Activated CD4-positive, alpha-beta T cell treated with anti-CD3 and anti-CD28 coated beads, Interleukin-2, amount 10 ng/mL, durations not matched to agents 24 days and 14 days (primary cell): ENCODE measurements at regions not wholly inside any gene's neighbourhood (a gene's known extent, or its start where the extent isn't known, plus 50 kb on each side); places are given as distances from the start of the nearest gene placed in this dataset.
"Not testable (repeated sequence)": the region's sequence is repeated elsewhere in the genome, so short reads cannot be mapped to it uniquely, and the experiment has no call there.

Experiments
- DNase-seq: peaks from one replicate; pipeline ENCODE4 v3.0.0; 2022
- H3K27ac Mint-ChIP-seq: one replicate; pipeline ENCODE4 v1.8.0; 2022; ENCODE audit warnings: mild to moderate bottlenecking, mixed read lengths
- H3K27me3 Mint-ChIP-seq: one replicate; pipeline ENCODE4 v1.8.0; 2022; ENCODE audit warnings: mixed read lengths
- H3K36me3 Mint-ChIP-seq: one replicate; pipeline ENCODE4 v1.8.0; 2022; ENCODE audit warnings: low read depth, mild to moderate bottlenecking, mixed read lengths
- H3K4me1 Mint-ChIP-seq: one replicate; pipeline ENCODE4 v1.8.0; 2021; ENCODE audit warnings: mixed read lengths
- H3K4me3 Mint-ChIP-seq: one replicate; pipeline ENCODE4 v1.8.0; 2022; ENCODE audit warnings: mild to moderate bottlenecking, moderate library complexity, mixed read lengths
- H3K9me3 Mint-ChIP-seq: one replicate; pipeline ENCODE4 v1.8.0; 2021; ENCODE audit warnings: mixed read lengths
- intact Hi-C: fragments of 100-400 bp; cut with micrococcal nuclease; formaldehyde crosslinking; loops from one replicate; pipeline ENCODE4 v1.15.1; 2023

DNA sequence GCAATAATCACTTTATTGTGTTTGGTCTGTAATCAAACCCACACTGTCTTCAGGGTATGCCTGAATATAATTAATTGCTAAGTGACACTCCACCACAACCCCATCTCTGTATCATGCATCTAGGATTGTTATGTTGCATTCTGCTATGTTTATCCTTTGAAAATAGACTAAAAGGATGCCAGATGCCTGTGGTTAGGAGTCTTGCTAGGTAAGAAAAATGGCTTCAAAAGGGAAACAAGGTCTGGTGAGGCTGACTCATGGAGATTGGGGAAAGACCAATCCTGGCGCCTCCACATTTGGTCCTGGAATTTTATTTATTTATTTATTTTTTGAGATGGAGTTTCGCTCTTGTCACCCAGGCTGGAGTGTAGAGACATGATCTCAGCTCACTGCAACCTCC, 360.5 kb upstream of the SLC7A11 start:
- DNase-seq, result no peak
- H3K27me3 Mint-ChIP-seq, result no peaks in the 10 kb centered on the region
- no peaks in the 10 kb centered on the region for H3K9me3 Mint-ChIP-seq
- intact Hi-C loops, result no loop called here
- no peak overlapping the region for H3K4me3 Mint-ChIP-seq
- no peaks in the 10 kb centered on the region for H3K36me3 Mint-ChIP-seq
- no peak overlapping the region for H3K27ac Mint-ChIP-seq
- H3K4me1 Mint-ChIP-seq, result no peaks in the 10 kb centered on the region

DNA sequence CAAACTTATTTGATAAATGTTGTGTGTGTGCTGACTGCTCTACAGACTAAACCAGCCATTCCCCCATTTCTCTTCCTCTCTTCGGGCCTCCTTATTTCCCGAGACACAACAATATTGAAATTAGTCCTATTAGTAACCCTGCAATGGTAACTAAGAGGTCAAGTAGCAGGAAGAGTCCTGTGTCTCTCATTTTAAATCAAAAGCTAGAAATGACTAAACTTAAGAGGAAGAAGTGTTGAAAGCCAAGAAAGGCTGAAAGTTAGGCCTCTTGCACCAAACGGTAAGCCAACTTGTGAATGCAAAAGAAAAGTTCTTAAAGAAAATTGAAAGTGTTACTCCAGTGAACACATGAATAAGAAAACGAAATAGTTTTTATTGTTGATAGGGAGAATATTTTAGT, 357.8 kb upstream of the SLC7A11 start:
- Mint-ChIP-seq H3K4me3 (no peak overlapping the region), H3K27ac (no peak overlapping the region), H3K27me3 (no peaks in the 10 kb centered on the region), H3K36me3 (no peaks in the 10 kb centered on the region), H3K4me1 (no peaks in the 10 kb centered on the region), H3K9me3 (no peaks in the 10 kb centered on the region)
- intact Hi-C loops, result no loop called here
- no peak for DNase-seq

DNA sequence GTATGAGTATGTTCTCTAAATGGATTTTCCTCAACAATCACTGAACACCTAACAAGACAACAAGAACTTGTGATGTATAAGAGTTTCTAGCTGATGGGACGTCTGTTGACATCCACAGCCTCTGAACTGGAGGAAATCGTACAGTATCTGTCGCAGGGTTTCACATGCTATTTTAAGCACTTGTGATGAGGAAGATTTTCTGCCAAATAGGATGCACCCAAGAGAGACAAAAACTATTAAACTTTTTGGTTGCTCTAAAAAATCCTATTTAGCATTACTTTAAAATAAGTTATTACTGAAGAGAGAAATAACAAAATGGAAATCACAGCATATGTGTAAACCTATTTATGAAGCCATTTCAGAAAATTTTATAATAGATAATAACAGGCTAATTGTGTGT, 356.1 kb upstream of the SLC7A11 start:
- no peaks in the 10 kb centered on the region for H3K9me3 Mint-ChIP-seq
- no peak overlapping the region for H3K4me3 Mint-ChIP-seq
- H3K4me1 Mint-ChIP-seq, result no peaks in the 10 kb centered on the region
- no peak for DNase-seq
- H3K27ac Mint-ChIP-seq, result no peak overlapping the region
- intact Hi-C loops, result no loop called here
- H3K27me3 Mint-ChIP-seq, result no peaks in the 10 kb centered on the region
- no peaks in the 10 kb centered on the region for H3K36me3 Mint-ChIP-seq

DNA sequence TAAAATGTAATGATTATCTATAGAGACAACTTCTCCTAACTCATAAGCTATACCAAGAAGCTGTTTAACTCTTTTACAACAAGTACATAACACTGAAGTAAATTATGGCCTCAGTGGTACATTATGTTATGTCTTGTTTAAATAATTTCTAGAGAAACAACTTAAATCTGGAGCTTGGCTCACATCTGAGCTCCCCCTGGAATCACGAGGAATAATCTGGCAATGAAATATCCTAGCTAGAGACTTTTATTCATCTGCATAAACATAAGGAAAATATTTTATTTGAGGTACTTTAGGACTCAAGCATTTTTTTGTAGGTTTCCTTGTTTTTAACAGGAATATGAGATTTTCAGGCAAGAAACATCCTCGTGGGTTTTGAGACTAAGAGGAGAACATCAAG, 354.7 kb upstream of the SLC7A11 start:
- DNase-seq, result no peak
- no peaks in the 10 kb centered on the region for H3K4me1 Mint-ChIP-seq
- intact Hi-C loops, result no loop called here
- no peak overlapping the region for H3K27ac Mint-ChIP-seq
- no peaks in the 10 kb centered on the region for H3K36me3 Mint-ChIP-seq
- H3K27me3 Mint-ChIP-seq, result no peaks in the 10 kb centered on the region
- no peaks in the 10 kb centered on the region for H3K9me3 Mint-ChIP-seq
- H3K4me3 Mint-ChIP-seq, result no peak overlapping the region

DNA sequence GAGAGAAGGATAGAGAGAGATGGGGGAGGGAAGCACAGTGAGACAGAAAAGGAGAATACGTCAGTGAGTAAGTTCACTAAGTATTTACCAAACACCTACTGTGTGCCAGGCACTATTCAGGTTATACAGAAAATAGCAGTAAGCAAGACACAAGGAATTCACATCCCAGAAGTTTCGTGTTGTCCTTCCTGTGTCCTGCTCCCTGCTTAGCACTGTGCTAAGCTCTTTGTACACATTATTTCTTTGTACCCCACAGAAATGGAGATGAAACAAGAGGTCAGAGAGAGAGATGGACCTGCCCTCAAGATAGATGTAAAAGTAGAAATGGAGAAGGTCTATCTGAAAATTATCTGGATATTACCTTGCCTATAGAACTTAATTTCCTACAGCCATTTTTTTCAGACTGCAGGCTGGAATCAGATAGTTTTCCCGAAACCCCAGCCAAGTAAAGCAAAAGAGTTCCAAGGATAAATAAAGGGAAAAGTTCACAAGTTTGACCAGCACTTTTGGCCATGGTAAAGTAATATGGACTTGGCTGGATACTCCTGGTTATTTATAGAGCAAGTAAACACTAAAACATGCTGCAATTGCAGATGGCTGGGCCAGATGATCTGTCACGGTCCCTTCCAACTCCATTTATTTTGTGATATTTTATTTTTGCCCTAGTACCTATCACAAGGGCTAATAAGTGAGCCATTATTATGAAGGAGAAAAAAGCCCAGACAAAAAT, 353.7 kb upstream of the SLC7A11 start:
- H3K27me3 Mint-ChIP-seq, result no peaks in the 10 kb centered on the region
- no peaks in the 10 kb centered on the region for H3K4me1 Mint-ChIP-seq
- no peak overlapping the region for H3K27ac Mint-ChIP-seq
- intact Hi-C loops, result no loop called here
- no peaks in the 10 kb centered on the region for H3K36me3 Mint-ChIP-seq
- H3K9me3 Mint-ChIP-seq, result no peaks in the 10 kb centered on the region
- DNase-seq, result no peak
- H3K4me3 Mint-ChIP-seq, result no peak overlapping the region

DNA sequence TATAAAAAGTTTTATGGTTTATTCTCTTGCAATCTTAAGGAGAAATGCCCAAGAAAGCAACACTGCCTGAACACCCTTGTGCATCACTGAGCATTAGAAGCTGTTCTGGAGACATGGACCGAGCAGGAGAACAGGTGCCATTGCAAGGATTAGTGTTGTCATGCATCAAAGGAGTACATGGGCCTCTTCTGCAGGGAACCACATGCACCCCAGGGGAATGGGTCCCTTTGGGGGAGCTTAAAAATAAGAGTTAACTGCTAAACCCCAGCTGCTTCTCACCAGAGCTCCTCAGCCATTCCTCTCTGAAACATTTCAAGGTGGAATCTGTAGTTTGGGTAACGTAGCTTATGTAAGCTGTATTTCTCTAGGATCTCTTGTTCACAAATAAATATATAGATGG, 353.0 kb upstream of the SLC7A11 start:
- Mint-ChIP-seq H3K4me1 (no peaks in the 10 kb centered on the region), H3K36me3 (no peaks in the 10 kb centered on the region), H3K4me3 (no peak overlapping the region), H3K27me3 (no peaks in the 10 kb centered on the region), H3K9me3 (no peaks in the 10 kb centered on the region), H3K27ac (no peak overlapping the region)
- DNase-seq, result no peak
- intact Hi-C loops, result no loop called here

DNA sequence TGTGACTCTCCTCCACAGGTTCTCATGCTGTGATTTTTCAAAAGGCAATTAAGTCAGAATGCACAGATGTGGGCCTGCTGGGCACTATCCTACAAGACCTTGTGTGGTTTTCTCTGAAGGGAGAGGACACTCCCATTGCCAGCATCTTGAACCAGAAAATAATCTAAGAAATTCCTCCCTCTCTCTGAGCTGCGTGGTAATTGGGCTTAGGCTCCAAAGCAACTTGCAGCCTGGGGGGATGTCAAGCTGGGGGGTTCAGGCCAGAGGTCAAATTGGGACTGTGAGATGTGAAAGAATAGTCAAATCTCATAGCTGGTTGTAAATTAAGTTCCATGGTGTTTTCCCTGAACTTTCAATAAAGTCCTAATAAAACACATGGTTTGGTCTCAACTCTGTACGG, 350.6 kb upstream of the SLC7A11 start:
- no peaks in the 10 kb centered on the region for H3K27me3 Mint-ChIP-seq
- no peaks in the 10 kb centered on the region for H3K36me3 Mint-ChIP-seq
- DNase-seq, result no peak
- H3K9me3 Mint-ChIP-seq, result no peaks in the 10 kb centered on the region
- intact Hi-C loops, result no loop called here
- no peak overlapping the region for H3K27ac Mint-ChIP-seq
- no peak overlapping the region for H3K4me3 Mint-ChIP-seq
- no peaks in the 10 kb centered on the region for H3K4me1 Mint-ChIP-seq

DNA sequence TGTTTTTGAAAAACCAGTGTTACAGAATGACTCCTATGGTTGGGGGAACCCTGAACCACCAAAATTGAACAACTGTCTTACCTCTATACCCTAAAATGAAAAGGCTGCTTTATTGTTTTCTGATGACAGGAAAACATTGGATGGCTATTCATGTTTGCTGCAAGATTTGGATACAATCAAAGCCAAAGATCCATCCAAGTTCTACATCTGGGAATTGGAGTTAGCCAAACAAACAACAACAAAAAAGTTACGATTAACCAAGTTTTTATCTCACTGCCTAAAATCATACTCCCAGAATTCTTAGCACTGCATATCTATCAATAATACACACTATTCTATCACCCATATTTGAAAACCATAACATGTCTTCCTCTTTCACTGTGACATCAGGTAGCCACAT, 349.7 kb upstream of the SLC7A11 start:
- intact Hi-C loops, result no loop called here
- H3K27me3 Mint-ChIP-seq, result no peaks in the 10 kb centered on the region
- no peak overlapping the region for H3K4me3 Mint-ChIP-seq
- no peak overlapping the region for H3K27ac Mint-ChIP-seq
- H3K4me1 Mint-ChIP-seq, result no peaks in the 10 kb centered on the region
- H3K9me3 Mint-ChIP-seq, result no peaks in the 10 kb centered on the region
- no peaks in the 10 kb centered on the region for H3K36me3 Mint-ChIP-seq
- no peak for DNase-seq

DNA sequence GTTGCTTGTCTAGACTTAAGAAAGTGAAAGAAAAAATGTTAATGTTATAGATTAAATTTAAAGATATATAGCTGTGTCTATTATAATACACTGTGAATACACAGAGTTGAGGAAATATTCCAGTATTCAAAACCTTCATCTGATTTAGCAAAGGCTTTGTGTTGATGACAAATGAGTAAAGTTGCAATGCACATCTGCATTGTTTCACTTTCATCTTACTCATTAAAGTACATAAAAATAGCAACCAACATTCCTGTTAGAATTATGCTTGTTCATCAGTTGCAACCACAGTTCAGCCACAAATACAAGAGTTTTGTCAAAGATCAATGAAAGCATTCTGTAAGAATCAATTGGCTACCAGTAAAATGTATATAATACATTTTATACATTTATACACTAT, 346.4 kb upstream of the SLC7A11 start:
- no peak overlapping the region for H3K4me3 Mint-ChIP-seq
- no peak overlapping the region for H3K27ac Mint-ChIP-seq
- no peaks in the 10 kb centered on the region for H3K4me1 Mint-ChIP-seq
- intact Hi-C loops, result no loop called here
- H3K9me3 Mint-ChIP-seq, result no peaks in the 10 kb centered on the region
- no peaks in the 10 kb centered on the region for H3K36me3 Mint-ChIP-seq
- DNase-seq, result no peak
- H3K27me3 Mint-ChIP-seq, result no peaks in the 10 kb centered on the region

DNA sequence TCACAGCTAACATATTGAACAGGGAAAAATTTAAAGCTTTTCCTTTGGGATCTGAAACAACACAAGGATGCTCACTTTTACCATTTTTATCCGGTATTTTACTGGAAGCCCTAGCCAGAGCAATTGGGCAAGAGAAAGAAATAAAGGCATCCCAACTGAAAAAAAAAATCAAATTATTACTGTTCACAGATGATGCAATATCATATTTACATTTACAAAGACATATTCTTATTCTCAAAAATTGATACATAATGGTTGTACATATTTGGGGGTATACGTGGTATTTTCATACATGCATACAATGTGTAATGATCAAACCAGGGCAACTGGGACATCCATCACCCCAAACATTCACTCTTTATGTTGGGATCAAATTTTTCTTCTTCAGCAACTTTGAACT, 337.0 kb upstream of the SLC7A11 start:
- no peak overlapping the region for H3K4me3 Mint-ChIP-seq
- H3K27ac Mint-ChIP-seq, result no peak overlapping the region
- no peaks in the 10 kb centered on the region for H3K36me3 Mint-ChIP-seq
- no peaks in the 10 kb centered on the region for H3K4me1 Mint-ChIP-seq
- H3K27me3 Mint-ChIP-seq, result no peaks in the 10 kb centered on the region
- intact Hi-C loops, result no loop called here
- H3K9me3 Mint-ChIP-seq, result no peaks in the 10 kb centered on the region
- no peak for DNase-seq

DNA sequence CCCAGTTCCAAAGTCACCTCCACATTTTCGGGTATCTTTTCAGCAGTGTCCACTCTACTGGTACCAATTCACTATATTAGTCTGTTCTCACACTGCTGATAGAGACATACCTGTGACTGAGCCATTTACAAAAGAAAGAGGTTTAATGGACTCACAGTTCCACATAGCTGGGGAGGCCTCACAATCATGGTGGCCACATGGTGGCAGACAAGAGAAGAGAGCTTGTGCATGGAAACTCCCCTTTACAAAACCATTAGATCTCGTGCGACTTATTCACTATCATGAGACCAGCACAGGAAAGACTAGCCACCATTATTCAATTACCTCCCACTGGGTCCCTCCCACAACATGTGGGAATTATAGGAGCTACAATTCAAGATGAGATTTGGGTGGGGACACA, 335.7 kb upstream of the SLC7A11 start:
- DNase-seq, H3K27me3 Mint-ChIP-seq, H3K4me1 Mint-ChIP-seq, H3K9me3 Mint-ChIP-seq, intact Hi-C loops, H3K4me3 Mint-ChIP-seq, H3K36me3 Mint-ChIP-seq, H3K27ac Mint-ChIP-seq: not testable (repeated sequence)

DNA sequence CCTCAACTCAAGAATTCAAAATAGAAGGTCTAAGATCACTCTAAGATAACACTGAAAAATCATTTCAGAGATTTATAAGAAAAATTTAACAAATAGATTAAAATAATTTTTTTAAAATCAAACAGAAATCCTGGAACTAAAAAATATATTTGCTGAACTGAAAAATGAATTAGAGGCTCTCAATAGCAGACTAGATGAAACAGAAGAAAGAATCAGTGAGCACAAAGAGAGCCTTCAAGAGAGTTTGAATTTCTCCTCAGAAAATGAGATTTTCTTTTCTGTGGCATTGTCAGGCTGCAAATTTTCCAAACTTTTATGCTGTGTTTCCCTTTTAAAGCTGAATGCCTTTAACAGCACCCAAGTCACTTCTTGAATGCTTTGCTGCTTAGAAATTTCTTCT, 335.0 kb upstream of the SLC7A11 start:
- Mint-ChIP-seq H3K27me3 (no peaks in the 10 kb centered on the region), H3K27ac (no peak overlapping the region), H3K36me3 (no peaks in the 10 kb centered on the region), H3K4me1 (no peaks in the 10 kb centered on the region), H3K9me3 (no peaks in the 10 kb centered on the region), H3K4me3 (no peak overlapping the region)
- intact Hi-C loops, result no loop called here
- DNase-seq, result no peak

DNA sequence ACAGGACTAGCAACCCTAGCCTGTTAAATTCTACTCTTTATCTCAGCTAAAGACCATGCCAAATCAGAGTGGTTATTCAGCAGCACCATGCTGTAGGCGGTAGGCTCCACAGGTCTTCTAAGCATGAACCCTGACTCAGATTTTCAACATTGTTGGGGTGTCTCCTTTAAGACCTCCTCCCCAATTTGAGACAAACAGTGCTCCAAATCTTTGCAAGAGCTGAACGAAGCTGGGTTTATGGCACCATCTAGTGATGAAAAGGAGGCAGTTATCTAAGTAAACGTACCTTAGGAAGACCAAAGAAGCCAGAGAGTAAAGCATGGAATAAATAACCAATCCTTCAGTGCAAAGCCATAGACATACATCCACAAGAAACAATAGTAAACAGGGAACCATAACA, 334.5 kb upstream of the SLC7A11 start:
- H3K9me3 Mint-ChIP-seq, result no peaks in the 10 kb centered on the region
- no peak for DNase-seq
- intact Hi-C loops, result no loop called here
- H3K36me3 Mint-ChIP-seq, result no peaks in the 10 kb centered on the region
- no peak overlapping the region for H3K4me3 Mint-ChIP-seq
- H3K4me1 Mint-ChIP-seq, result no peaks in the 10 kb centered on the region
- no peak overlapping the region for H3K27ac Mint-ChIP-seq
- no peaks in the 10 kb centered on the region for H3K27me3 Mint-ChIP-seq

DNA sequence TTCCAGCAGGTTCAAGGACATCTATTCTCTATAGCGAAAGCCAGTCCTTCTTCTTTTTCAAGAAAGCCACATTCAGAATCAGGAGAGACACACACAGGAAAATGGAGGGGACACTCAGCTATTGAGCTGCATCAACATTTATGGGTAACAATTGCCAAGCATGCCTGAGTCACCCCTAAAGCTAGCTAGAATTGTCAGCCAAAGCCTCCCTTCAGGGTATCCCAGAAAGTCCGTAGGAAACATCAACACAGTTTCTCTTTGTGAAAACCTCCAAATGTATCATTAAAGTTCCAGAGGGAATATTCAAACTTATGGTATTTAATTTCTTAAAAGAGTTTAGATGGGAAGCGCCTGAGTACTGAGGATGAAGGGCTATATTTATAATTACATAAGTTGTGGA, 331.1 kb upstream of the SLC7A11 start:
- H3K36me3 Mint-ChIP-seq, result no peaks in the 10 kb centered on the region
- H3K27ac Mint-ChIP-seq, result no peak overlapping the region
- no peak overlapping the region for H3K4me3 Mint-ChIP-seq
- no peaks in the 10 kb centered on the region for H3K4me1 Mint-ChIP-seq
- H3K9me3 Mint-ChIP-seq, result no peaks in the 10 kb centered on the region
- intact Hi-C loops, result no loop called here
- no peak for DNase-seq
- no peaks in the 10 kb centered on the region for H3K27me3 Mint-ChIP-seq

DNA sequence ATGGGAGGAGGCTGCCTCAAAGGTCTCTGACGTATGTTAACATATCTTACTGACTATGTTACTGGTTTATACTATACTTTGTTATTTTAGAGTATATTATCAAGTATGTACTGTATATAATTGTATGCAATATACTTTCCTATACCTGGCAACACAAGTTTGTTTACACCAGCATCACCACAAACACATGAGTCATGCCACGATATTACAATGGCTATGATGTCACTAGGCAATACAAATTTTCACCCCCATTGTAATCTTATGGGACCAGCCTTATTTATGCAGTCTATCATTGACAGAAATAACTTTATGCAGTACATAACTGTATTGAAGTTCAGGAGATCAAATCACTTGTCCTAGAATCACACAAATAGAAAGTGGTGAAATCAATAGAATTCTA, 329.9 kb upstream of the SLC7A11 start:
- Mint-ChIP-seq H3K4me3 (no peak overlapping the region), H3K27ac (no peak overlapping the region), H3K9me3 (no peaks in the 10 kb centered on the region), H3K4me1 (no peaks in the 10 kb centered on the region), H3K27me3 (no peaks in the 10 kb centered on the region), H3K36me3 (no peaks in the 10 kb centered on the region)
- no peak for DNase-seq
- intact Hi-C loops, result no loop called here
